K562 (cell line): ENCODE measurements at regions not wholly inside any gene's neighbourhood (a gene's known extent, or its start where the extent isn't known, plus 50 kb on each side); places are given as distances from the start of the nearest gene placed in this dataset.

Source experiments
- ATAC-seq: fragments of 200-7000 bp; cut with Tn5 transposase; 3 replicates; pipeline ENCODE4 v1.9.1; 2020; ENCODE audit warnings: moderate library complexity
- BruUV-seq: library from RNA; stranded (reverse); fragments of 400-500 nt; replicated peaks from 2 replicates; lab custom pipeline; 2021; lab: Mats Ljungman, UMichigan
- CTCF ChIA-PET: fragments of 300-600 bp; formaldehyde crosslinking; extraction: SDS; loops from one replicate; lab custom pipeline; 2021; ENCODE audit warnings: low intra/inter-chr PET ratio; lab: Yijun Ruan, JAX
- POLR2A ChIA-PET: fragments of 300-600, 350-650 bp; sonication (Branson Sonifier 250); formaldehyde crosslinking; extraction: SDS; loops from one replicate; lab custom pipeline; 2021; ENCODE audit warnings: antibody characterized with exemption, inconsistent platforms; lab: Yijun Ruan, JAX
- DNase-seq, 4 experiments: peaks; one replicate each; pipeline versions ENCODE4 v3.0.0 to v3.0.0-alpha.2; 2011 to 2018; ENCODE audit warnings: low spot score in 3 of 4, mixed read lengths in 3 of 4; ENCODE audit errors: extremely low read depth in 1 of 4
- FAIRE-seq: peaks from 2 replicates; lab custom pipeline; 2011; peaks lifted over from hg19 to GRCh38; lab: Jason Lieb, UNC
- H2AFZ ChIP-seq: 2 replicates; pipeline ENCODE4 v1.6.0; 2011; ENCODE audit warnings: low read depth, low read length, control low read depth, inconsistent platforms
- H3K27ac ChIP-seq: fragments of 200-600 bp; 3 replicates; pipeline ENCODE4 v1.8.0; 2011; ENCODE audit warnings: low read depth, mild to moderate bottlenecking, control low read depth, inconsistent platforms, low read length, moderate library complexity, mixed read lengths; ENCODE audit errors: extremely low read depth
- H3K27me3 ChIP-seq, 2 experiments: fragments of 300-600 bp in 1 of 2; 2 replicates in 1 of 2; 3 replicates in 1 of 2; pipeline versions ENCODE4 v1.6.0 to v1.8.0; 2011; ENCODE audit warnings: inconsistent platforms in 2 of 2, low read length in 2 of 2, mild to moderate bottlenecking in 1 of 2, mixed read lengths in 1 of 2, moderate library complexity in 1 of 2; ENCODE audit not compliant: control insufficient read depth in 2 of 2, insufficient read depth in 2 of 2
- H3K36me3 ChIP-seq: fragments of 300-600 bp; 3 replicates; pipeline ENCODE4 v1.8.0; 2011; ENCODE audit warnings: mild to moderate bottlenecking, low read length, inconsistent platforms; ENCODE audit not compliant: control insufficient read depth, insufficient read depth
- H3K4me1 ChIP-seq, 2 experiments: fragments of 200-600 bp in 1 of 2; replicated peaks in 1 of 2; 2 replicates in 1 of 2; 3 replicates in 1 of 2; pipeline versions ENCODE4 v1.5.1 to v1.8.0; 2011; ENCODE audit warnings: inconsistent platforms in 2 of 2, low read length in 2 of 2, mild to moderate bottlenecking in 1 of 2, mixed read lengths in 1 of 2, moderate library complexity in 1 of 2; ENCODE audit not compliant: control insufficient read depth in 2 of 2, insufficient read depth in 2 of 2
- H3K4me2 ChIP-seq: 2 replicates; pipeline ENCODE4 v1.6.1; 2011; ENCODE audit warnings: low read length, control low read depth, inconsistent platforms, mixed read lengths; ENCODE audit not compliant: insufficient read depth
- H3K4me3 ChIP-seq: fragments of 200-600 bp; sonication (generic), shearing (Covaris generic); 2 replicates; pipeline ENCODE4 v1.5.1; 2016; ENCODE audit warnings: control low read depth, inconsistent platforms
- H3K79me2 ChIP-seq: fragments of 200-600 bp; 3 replicates; pipeline ENCODE4 v1.8.0; 2011; ENCODE audit warnings: low read length, inconsistent platforms; ENCODE audit not compliant: control insufficient read depth, insufficient read depth
- H3K9ac ChIP-seq, 2 experiments: 2 replicates each; pipeline versions ENCODE4 v1.6.0 to v1.6.1; 2011; ENCODE audit warnings: low read depth in 2 of 2, low read length in 2 of 2, control low read depth in 1 of 2, inconsistent platforms in 1 of 2, mild to moderate bottlenecking in 1 of 2, mixed read lengths in 1 of 2; ENCODE audit not compliant: insufficient read depth in 1 of 2
- H3K9me1 ChIP-seq: one replicate; pipeline ENCODE4 v1.6.0; 2011; ENCODE audit warnings: inconsistent platforms, mild to moderate bottlenecking, low read length, moderate library complexity; ENCODE audit not compliant: control insufficient read depth, insufficient read depth
- H3K9me3 ChIP-seq: replicated peaks from 2 replicates; pipeline ENCODE4 v1.5.1; 2011; ENCODE audit warnings: low read depth, low read length, inconsistent platforms; ENCODE audit not compliant: control insufficient read depth, insufficient read depth
- H4K20me1 ChIP-seq: replicated peaks from 2 replicates; pipeline ENCODE4 v1.6.1; 2011; ENCODE audit warnings: low read length, inconsistent platforms, mixed read lengths; ENCODE audit not compliant: control insufficient read depth, insufficient read depth
- ADNP ChIP-seq: fragments of 200-800 bp; sonication (Bioruptor generic); IDR thresholded peaks from 2 replicates; pipeline ENCODE4 v1.6.1; 2016; ENCODE audit warnings: missing genetic modification characterization, missing compliant biosample characterization
- ILK ChIP-seq: fragments of 450-650 bp; IDR thresholded peaks from 2 replicates; pipeline ENCODE4 v1.6.1; 2016; ENCODE audit warnings: missing genetic modification characterization, low read depth, mild to moderate bottlenecking, missing compliant biosample characterization, moderate library complexity, borderline replicate concordance
- KAT8 ChIP-seq: fragments of 450-650 bp; IDR thresholded peaks from 2 replicates; pipeline ENCODE4 v1.6.1; 2016; ENCODE audit warnings: low read depth, mild to moderate bottlenecking
- KDM4B ChIP-seq, 2 experiments: fragments of 450-650 bp in 1 of 2; sonication (generic) in 1 of 2; IDR thresholded peaks; 2 replicates each; pipeline ENCODE4 v1.6.1; 2016 to 2017; ENCODE audit warnings: borderline replicate concordance in 2 of 2, antibody characterized with exemption in 1 of 2, low read depth in 1 of 2, mild to moderate bottlenecking in 1 of 2
- MECOM ChIP-seq: fragments of 250-450 bp; sonication (Bioruptor Pico); IDR thresholded peaks from 2 replicates; pipeline ENCODE4 v1.8.0; 2022; ENCODE audit warnings: inconsistent platforms
- MITF ChIP-seq: IDR thresholded peaks from 2 replicates; pipeline ENCODE4 v1.6.1; 2014; ENCODE audit warnings: antibody characterized with exemption
- NFE2L1 ChIP-seq: fragments of 450-650 bp; IDR thresholded peaks from 2 replicates; pipeline ENCODE4 v1.6.1; 2016; ENCODE audit warnings: missing genetic modification characterization, low read depth, mild to moderate bottlenecking, missing compliant biosample characterization, moderate library complexity, borderline replicate concordance
- RBM17 ChIP-seq: fragments of 200-400 bp; formaldehyde crosslinking; IDR thresholded peaks from 2 replicates; pipeline ENCODE4 v1.6.1; 2017; ENCODE audit warnings: low read depth, mild to moderate bottlenecking, low read length, borderline replicate concordance
- RBM22 ChIP-seq: fragments of 200-400 bp; formaldehyde crosslinking; IDR thresholded peaks from 2 replicates; pipeline ENCODE4 v1.6.1; 2018; ENCODE audit warnings: low read length, low read depth; ENCODE audit not compliant: poor library complexity, severe bottlenecking
- RFX5 ChIP-seq: IDR thresholded peaks from 2 replicates; pipeline ENCODE4 v1.6.1; 2011; ENCODE audit warnings: low read depth, mild to moderate bottlenecking, improper control_type of control experiment, low read length
- SMARCA5 ChIP-seq: fragments of 450-650 bp; IDR thresholded peaks from 2 replicates; pipeline ENCODE4 v1.6.1; 2016
- TAF15 ChIP-seq: fragments of 200-400 bp; formaldehyde crosslinking; IDR thresholded peaks from 2 replicates; pipeline ENCODE4 v1.6.1; 2017; ENCODE audit warnings: mild to moderate bottlenecking, low read depth, low read length, moderate library complexity
- ZNF282 ChIP-seq: sonication (generic); formaldehyde crosslinking; IDR thresholded peaks from 2 replicates; pipeline ENCODE4 v1.8.1; 2023; ENCODE audit warnings: missing genetic modification reagents
- ZNF707 ChIP-seq: fragments of 250-450 bp; sonication (Bioruptor Pico); conservative IDR thresholded peaks from 2 replicates; pipeline ENCODE4 v1.8.0; 2022; ENCODE audit warnings: inconsistent platforms, mild to moderate bottlenecking, moderate library complexity
- WGBS: fragments of 100-300 bp; shearing (Covaris generic); methylation state at CpG from one replicate; pipeline ENCODE4 v1.1.6; 2016; ENCODE audit warnings: low coverage, mixed read lengths; ENCODE audit not compliant: insufficient coverage; ENCODE audit errors: missing lambda C conversion rate; 5-methylcytosine and 5-hydroxymethylcytosine counted together
- in situ Hi-C: fragments of 300-500 bp; cut with MboI; formaldehyde crosslinking; loops from 4 replicates; pipeline ENCODE4 v1.15.0; 2018; ENCODE audit warnings: inconsistent platforms, mixed read lengths
- intact Hi-C: fragments of 100-400 bp; cut with micrococcal nuclease; formaldehyde crosslinking; loops from 2 replicates; pipeline ENCODE4 v1.14.2; 2022
- TF ChIP-seq, protein P1 (sequence below): fragments of 200-800 bp; sonication (Bioruptor generic); IDR thresholded peaks from 2 replicates; pipeline ENCODE4 v1.6.1; 2017; ENCODE audit warnings: missing genetic modification characterization, missing compliant biosample characterization

DNA sequence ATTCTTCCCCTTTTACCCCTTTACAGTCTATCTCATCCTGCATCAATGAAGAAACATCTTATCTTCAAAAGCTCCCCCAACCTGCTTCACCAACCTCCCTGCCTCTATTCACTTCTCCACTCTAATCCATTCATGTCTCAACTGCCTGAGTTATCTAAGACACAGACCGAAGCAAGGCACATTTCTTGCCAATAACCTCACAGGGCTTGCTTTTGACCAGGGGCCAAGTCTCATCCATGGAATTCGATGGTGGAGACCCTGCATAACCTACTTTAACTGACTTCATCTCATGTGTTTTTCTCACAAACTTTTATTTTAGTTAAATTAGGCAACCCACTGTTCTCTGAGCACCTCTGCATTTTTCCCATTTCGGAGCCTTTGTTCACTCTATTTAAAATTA is 69.7 kb downstream of the MYCN start:
- no TSS peak for BruUV-seq
- Histone ChIP-seq H3K9ac (no peak overlapping the region), H3K36me3 (no peaks in the 10 kb centered on the region), H2AFZ (no peak overlapping the region), H4K20me1 (no peaks in the 10 kb centered on the region), H3K27ac (no peak overlapping the region), H3K9me1 (no peaks in the 10 kb centered on the region), H3K4me1 (no peaks in the 10 kb centered on the region), H3K27me3 (peaks cover 4 to 26% of the 10 kb centered on the region in 2 experiments; a peak in 4 of 5 replicates), H3K4me2 (no peak overlapping the region), H3K4me3 (no peak overlapping the region), H3K79me2 (no peaks in the 10 kb centered on the region), H3K9me3 (no peaks in the 10 kb centered on the region)
- no peak for ATAC-seq
- DNase-seq: no peak
- TF ChIP-seq RFX5 (no peak), KDM4B (IDR thresholded peaks at IDR 0.05; ENCODE audit: borderline replicate concordance in 2 of 2, low read depth in 1 of 2) (no peak), ADNP (tag) (no peak), SMARCA5 (no peak), MITF (no peak), RBM22 (no peak), MECOM (CRISPR knock-in tag) (no peak), KAT8 (no peak), ILK (no peak), TAF15 (no peak), ZNF282 (no peak), NFE2L1 (tag) (no peak), RBM17 (no peak), ZNF707 (CRISPR knock-in tag) (no peak)
- TF ChIP-seq, protein P1, sequence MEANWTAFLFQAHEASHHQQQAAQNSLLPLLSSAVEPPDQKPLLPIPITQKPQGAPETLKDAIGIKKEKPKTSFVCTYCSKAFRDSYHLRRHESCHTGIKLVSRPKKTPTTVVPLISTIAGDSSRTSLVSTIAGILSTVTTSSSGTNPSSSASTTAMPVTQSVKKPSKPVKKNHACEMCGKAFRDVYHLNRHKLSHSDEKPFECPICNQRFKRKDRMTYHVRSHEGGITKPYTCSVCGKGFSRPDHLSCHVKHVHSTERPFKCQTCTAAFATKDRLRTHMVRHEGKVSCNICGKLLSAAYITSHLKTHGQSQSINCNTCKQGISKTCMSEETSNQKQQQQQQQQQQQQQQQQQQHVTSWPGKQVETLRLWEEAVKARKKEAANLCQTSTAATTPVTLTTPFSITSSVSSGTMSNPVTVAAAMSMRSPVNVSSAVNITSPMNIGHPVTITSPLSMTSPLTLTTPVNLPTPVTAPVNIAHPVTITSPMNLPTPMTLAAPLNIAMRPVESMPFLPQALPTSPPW (CRISPR knock-in tag): no peak
- CTCF ChIA-PET: no interaction called here
- intact Hi-C loops (no loop called here), in situ Hi-C loops (no loop called here)
- no peak for FAIRE-seq
- POLR2A ChIA-PET: no interaction called here
- 0% methylated on average over 3 of the region's 3 CpGs for WGBS
